LNCAP (cell line): ENCODE measurements at regions not wholly inside any gene's neighbourhood (a gene's known extent, or its start where the extent isn't known, plus 50 kb on each side); places are given as distances from the start of the nearest gene placed in this dataset.

Source experiments
- TF ChIP-seq, protein P1 (sequence below): fragments of 450-650 bp; IDR thresholded peaks from 2 replicates; pipeline ENCODE4 v1.5.1; 2017; ENCODE audit warnings: mild to moderate bottlenecking

DNA sequence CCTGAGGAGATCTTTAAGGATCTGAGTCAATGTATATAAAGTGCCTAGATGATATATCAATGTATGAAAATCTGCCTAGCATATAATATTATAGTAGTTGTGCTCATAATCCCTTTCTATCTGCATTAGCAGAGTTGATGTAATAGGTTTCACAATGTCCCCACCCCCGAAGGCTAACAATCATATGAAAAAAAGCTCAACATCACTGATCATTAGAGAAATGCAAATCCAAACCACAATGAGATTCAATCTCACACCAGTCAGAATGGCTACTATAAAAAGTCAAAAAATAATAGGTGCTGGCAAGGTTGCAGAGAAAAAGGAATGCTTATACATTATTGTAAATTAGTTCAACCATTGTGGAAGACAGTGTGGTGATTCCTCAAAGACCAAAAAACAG, 147.8 kb upstream of the DPT start:
- TF ChIP-seq, protein P1, sequence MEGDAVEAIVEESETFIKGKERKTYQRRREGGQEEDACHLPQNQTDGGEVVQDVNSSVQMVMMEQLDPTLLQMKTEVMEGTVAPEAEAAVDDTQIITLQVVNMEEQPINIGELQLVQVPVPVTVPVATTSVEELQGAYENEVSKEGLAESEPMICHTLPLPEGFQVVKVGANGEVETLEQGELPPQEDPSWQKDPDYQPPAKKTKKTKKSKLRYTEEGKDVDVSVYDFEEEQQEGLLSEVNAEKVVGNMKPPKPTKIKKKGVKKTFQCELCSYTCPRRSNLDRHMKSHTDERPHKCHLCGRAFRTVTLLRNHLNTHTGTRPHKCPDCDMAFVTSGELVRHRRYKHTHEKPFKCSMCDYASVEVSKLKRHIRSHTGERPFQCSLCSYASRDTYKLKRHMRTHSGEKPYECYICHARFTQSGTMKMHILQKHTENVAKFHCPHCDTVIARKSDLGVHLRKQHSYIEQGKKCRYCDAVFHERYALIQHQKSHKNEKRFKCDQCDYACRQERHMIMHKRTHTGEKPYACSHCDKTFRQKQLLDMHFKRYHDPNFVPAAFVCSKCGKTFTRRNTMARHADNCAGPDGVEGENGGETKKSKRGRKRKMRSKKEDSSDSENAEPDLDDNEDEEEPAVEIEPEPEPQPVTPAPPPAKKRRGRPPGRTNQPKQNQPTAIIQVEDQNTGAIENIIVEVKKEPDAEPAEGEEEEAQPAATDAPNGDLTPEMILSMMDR = no peak

DNA sequence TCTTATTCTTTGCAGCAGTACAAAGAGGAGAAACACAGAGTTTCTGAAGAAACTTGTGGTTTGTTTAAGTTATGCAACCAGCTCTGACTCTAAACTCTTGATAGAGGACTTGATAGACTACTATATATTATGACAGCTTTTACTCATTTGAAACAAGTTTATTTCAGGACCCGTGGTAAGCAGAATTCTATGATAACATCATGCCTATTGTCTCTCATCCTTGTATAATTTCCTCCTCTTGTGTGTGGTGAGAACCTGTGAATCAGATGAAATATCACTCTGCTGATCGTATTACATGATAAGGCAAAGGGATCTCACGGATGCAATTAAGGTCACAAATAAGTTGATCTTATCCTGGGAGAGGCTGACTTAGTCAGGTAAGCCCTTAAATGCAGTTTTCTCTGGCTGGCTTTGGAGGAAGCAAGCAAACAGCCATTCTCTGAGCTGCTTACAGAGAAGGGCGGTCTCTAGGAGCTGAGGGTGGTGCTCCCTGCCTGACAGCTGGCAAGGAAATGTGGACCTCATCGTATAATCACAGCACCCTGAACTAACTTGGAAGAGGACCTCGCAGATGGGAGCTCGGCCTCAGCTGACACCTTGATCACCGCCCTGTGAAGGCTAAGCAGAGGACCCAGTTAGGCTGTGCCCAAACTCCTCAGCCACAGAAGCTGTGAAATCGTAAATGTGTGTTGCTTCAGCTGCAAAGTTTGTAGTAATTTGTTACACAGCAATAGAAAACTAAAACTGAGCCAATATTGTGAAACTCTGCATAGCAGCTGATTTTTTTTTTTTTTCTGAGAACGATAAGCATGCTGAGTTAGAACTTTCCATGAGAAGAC, 151.1 kb upstream of the DPT start:
- TF ChIP-seq, protein P1 = no peak

DNA sequence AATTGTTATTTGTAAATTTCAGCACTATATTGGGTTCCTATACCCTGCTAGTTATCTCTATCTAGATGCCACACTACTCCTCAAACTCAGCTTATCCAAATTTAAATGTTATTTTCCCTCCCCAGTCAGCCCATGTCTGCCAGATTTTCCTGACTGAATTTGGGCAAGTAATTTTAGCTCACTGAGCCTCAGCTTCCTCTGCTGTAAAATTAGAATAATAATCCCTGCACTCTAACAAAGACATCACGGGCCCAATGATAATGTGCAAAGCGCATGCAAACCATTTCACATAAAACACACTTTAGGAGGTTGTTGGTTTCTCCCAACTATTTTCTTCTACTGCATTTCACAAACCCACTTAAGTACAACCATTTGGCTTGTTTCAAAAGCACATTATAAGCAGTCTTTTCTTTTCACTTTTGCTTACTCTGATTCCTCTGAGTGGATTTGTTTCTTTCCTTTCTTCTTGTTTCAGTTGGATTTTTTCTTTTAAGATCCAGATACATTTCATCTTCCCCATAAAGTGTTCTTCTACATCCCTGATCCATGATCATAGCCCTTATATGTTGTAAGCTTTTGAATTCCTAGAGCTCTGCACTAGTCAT, 152.8 kb upstream of the DPT start:
- TF ChIP-seq, protein P1 = no peak

DNA sequence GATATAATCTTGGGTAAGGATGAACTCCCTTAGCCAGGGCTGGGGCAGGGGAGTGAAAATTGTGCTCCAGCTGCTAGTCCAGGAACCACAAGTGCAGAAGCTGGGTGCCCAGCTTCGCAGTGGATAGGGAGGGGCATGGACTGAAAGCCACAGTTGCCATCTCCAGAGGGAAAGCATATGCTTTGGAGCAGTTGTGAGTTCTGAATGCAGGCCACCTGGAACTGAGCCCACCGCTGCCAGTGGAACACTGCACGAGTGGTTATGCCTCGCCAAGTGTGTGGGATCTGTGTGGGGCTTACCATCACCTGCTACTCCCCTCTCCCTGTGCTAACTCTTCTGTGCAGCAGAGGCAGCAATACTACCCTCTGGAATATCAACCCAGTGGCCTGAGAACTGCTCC, 158.4 kb upstream of the DPT start:
- TF ChIP-seq, protein P1 = no peak

DNA sequence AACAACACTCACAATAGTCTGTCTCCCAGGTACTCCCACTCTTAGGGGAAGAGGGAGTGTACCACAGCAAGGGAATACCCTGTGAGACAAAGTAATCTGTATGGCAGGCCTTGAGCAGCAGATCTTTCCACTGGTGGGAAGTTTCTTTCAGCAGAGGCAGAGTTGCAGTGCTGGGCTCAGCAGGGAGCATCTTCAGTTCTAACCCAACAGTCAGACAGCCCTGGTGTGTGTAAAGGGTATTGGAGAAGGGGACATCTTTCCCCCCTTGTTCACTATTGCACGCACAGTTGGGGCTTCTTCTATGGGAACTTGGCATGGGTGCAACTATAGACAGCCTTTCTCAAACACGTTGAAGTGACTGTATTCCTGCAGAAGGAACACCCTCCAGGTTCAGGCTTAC, 159.4 kb upstream of the DPT start:
- TF ChIP-seq, protein P1 = no peak

DNA sequence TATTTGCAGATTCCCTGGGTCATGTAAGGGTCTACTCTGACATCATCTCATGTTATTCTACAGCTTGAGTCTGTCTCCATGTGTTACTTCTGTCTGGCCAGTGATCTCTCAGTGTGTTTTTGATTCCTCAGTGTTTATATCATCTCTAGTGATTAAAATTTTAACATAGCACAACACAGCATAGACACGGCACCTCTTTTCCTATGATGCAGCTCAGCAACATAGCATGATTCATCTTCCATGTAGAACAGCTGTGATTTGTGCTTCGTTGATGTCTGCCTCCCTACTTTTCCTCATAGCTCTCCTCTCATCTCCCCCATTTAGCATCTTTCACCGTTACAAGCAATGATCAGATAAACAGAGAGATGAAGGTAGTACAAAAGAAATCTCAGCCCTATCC, 163.9 kb upstream of the DPT start:
- TF ChIP-seq, protein P1 = no peak

DNA sequence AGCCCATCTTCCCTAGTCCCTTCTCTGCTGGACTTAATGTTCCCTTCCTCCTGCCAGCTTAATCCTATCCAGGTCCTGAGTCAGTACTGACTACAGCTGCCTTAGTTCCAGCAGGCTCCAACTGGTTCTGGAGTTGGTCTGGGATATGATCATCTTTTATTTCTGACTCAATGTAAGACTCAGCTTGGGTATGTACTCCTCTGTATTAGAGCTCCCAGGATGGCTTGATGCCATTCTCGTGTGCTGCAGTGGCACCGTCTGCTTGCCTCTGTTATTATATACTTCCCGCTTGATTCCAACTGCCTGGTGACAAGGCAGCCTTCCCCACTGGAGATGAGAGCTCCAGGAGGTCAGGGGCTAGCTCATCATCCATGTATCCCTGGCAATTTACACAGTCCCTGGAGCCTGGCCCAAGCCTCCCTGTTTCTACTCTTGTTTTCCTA, 164.4 kb upstream of the DPT start:
- TF ChIP-seq, protein P1 = no peak
